NCI-H748 (cell line): ENCODE measurements at regions not wholly inside any gene's neighbourhood (a gene's known extent, or its start where the extent isn't known, plus 50 kb on each side); places are given as distances from the start of the nearest gene placed in this dataset.
A peak's percentile ranks its signal among the peaks of the same experiment; 100 is the strongest.
"Not testable (repeated sequence)": the region's sequence is repeated elsewhere in the genome, so short reads cannot be mapped to it uniquely, and the experiment has no call there.

Experiments
- DNase-seq: peaks from one replicate; lab custom pipeline; 2025; ENCODE audit not compliant: unreplicated experiment; lab: John Stamatoyannopoulos, UW

DNA sequence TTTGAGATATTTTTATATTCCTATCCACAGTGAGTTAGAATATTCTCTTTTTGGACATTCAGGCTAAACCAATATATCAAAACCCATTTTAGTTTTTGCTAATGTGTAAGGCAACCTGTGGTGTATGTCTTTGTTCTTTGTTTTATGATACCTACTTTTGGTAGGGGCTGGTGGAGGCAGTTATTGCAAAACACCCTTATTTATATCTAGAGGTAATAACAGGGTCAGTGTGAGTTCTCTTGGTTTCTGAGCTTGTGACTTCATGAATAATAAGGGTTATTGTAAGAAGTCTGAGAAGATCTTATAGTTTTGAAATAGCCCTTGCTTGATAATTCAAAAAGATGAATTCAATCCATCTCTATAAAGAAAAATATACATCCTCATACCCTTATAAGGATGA, 235.1 kb upstream of the LRIG3 start:
- DNase-seq, result no peak

DNA sequence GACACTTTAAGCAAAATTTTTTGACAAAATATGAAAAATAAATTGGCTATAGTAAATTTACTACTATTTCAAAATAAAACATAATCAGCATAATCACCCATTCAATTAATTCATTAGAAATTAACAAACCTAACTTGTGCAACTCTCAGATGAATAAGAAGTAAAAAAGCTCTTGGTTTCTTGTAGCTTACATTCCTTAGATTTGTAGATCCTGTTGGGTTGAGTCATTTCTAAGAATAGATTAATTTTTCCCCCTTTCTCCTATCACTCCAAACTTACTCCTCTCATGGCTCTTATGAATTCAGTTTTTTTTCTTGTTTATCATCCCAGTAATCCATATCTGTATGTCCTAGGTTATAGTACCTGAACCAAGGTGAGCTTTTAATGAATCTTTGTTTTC, 230.9 kb upstream of the LRIG3 start:
- no peak for DNase-seq

DNA sequence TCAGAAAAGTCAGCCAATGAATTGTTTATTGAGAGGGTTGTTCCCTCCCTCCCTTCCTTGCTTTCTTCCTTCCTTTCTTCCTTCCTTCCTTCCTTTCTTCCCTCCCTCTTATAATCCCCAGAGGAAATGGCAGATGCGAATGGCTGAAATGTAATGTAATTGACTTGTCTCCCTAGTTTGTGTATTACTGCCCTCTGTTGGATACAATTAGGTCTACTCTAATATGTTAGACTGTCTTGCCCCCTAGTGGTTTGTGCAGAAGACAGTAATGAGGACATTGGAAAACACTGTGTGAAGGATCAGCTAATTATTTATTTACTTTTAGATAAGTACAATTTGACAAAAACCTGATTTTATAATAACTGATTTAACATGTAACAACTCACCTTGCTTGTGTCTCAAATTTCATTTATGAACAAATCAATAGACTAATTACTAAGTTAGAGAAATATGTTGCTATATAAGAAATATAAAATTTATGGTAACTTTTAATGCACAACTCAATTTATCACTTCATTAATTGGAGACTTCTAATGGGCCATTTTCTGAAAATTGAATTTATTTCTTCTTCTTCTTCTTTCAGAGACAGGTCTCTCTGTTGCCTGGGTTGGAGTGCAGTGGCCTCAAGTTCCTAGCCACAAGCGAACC, 229.8 kb upstream of the LRIG3 start:
- DNase-seq, result peak; percentile 93

DNA sequence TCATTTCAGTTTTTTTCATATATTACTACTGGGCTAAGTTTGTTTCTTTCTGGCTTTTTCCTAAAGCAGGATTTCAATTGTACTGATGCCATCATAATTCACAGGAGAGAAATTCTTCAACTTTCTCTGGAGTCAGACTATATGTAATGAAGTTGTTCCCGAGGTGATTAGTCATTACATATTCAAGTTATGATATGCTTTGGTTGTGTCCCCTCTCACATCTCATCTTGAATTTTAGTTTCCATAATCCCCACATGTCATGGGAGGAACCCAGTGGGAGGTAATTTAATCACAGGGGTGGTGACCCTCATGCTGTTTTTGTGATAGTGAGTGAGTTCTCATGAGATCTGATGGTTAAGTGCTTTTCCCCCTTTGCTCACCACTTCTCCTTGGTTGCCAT, 227.5 kb upstream of the LRIG3 start:
- no peak for DNase-seq

DNA sequence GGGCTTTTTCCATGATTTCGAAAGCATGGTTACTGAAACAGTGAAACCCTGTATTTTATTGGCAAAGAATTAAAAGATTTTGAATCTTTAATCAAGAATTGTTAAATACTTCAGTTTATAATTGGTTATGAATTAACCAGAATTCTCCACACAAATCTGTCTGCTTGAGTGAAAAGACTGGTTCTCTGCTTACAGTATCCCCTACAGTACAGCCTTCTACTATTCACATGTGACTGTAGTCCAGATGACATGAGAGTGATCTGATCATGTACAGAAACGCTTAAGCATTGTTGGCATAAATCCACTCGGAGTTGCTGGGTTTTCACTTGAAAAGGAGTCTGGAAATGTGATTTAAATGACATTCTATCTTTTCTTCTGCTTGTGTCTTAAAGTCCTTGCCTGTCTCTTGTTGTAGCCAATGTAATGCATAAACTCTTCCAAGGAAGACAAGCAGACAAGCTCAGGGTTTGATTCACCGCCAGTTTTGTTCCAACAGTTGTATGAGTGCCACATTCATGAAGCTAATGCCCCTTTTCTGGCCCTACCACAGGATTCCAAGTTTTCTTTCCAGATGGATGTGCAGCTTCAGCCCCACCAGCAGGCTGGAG, 222.0 kb upstream of the LRIG3 start:
- no peak for DNase-seq

DNA sequence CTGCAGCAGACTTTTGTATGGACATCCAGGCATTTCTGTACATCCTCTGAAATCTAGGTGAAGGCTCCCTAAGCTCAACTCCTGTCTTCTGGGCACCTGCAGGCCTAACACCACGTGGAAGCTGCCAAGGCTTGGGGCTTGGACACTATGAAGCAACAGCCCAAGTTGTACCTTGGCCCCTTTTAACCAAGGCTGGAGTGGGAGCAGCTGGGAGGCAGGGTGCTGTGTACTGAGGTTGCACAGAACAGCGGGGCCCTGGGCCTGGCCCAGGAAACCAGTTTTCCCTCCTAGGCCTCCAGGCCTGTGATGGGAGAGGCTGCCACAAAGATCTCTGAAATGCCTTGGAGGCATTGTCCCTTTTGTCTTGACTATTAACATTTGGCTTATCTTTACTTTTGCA, 214.4 kb upstream of the LRIG3 start:
- no peak for DNase-seq

DNA sequence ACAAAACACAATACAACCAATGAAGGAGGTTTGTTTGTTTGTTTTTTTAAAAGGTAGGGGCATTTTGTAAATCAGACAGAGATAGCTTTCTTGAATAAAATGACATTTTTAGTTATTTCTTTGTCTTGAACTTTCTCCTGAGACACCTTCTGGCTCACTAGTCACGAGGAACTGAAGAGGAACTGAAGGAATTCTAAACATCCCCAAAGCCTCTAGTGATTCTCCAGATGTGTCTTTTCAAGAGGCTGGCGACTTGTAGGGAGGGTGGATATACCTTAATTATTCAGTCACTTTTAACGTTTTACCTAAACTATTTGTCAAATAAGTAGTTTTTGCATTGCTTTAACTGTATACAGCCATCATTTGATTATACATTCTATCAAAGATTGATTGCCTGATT, 211.2 kb upstream of the LRIG3 start:
- no peak for DNase-seq

DNA sequence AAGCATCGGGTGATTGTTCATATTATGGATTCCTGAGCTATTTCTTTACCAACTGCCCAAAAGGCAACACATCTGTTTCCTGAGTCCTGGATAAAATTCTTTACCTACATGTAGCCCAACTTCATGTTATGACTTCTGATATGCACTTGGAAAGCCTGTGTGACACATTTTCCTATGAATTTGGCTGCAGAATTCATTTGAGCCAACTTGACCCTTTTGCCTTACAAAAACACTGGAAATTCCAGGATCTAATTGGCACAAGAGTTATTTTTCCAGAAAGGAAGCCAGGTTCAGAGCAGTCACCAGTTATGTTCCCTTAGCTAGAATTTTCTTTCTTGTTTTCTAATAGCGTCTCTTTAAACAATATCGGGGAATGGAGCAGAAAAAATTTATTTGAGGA, 202.5 kb upstream of the LRIG3 start:
- no peak for DNase-seq

DNA sequence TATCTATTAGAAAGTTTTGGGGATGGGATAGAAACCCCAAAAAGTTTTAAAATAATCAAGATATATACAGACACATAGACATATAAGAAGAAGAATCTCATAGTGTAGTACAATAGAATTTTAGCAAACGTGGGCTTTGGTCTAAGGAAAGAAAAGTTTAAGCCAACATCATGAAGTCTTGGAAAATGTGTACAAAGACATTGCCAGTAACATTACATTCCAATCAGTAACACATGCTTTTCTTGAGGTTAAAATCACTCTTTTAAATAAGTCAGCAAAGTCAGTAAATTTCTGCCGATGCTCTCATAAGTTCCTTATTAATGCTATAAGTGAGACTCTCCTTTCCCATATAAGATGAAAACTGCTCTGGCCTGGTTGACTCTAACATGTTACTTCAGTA, 201.1 kb upstream of the LRIG3 start:
- DNase-seq, result no peak

DNA sequence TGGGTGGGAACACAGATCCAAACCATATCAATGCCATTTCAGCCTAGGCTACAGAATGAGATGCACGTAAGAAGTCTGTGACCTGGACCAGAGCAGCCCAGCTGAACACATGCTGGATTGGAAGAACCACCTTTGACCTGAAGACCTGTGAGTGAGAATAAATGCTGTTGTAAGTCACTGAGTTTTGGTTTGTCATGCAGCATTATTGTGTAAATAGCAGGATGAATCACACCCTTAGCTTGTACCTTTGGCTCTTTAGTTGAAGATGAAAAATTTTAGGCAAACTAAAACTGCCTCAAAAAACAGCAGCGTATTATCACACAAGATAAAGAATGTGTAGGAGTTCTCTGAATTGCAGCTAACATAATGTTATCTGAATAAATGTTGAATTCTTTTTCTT, 199.4 kb upstream of the LRIG3 start:
- DNase-seq, result no peak

DNA sequence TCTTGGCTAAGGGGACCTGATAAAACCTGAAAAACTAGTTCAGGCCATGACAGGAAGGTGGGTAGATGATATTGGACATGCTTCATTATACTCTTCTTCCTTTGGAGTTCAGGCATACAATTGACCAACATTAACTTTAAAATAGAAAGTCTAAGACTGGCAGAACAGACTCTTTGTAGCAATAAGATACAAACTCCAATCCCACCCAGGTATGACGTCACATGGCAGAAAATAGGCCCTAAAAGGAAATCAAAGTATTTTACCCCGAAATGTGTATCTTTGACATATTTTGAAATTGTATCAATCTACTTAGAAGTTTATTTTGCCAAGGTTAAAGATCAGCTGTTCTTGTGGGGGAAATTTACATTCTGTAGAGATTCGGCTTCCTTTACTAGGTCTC, 198.1 kb upstream of the LRIG3 start:
- DNase-seq, result peak; percentile 56

DNA sequence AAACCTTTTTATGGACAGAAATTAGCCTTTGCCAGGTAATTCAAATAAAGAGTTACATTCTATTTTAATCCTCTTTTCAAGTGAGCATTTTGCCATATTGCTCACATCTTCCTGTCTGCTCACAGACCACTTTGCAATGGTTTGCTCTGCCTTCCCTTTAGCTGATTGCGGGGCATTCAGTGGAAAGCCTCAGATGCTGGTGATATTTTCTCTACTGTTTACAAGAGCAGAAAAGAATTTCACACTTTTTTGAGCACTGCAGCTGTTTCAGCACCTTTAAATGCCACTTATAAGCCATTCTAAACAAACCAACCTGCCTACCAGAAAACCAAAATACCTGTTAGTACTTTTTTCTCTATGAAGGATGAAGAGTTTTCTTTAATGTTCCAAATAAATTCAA, 195.7 kb upstream of the LRIG3 start:
- no peak for DNase-seq

DNA sequence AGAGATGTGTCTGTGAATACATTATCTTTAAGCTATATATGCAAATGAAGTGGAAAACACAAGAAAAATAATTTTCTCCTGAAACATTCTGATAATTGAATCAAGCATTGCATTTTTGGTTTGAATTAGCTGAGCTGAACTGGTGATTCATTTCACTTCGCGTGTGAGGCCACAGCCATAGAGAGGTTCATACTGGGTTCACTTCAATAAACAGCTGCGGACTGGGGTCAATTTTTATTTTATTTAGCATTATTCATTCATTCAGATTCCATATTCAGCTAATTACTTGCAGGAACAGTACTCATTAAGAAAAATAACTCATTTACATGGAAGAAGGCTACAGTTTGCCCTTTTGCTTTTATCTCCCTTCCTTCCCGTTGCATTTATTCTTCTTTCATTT, 195.2 kb upstream of the LRIG3 start:
- DNase-seq, result no peak

DNA sequence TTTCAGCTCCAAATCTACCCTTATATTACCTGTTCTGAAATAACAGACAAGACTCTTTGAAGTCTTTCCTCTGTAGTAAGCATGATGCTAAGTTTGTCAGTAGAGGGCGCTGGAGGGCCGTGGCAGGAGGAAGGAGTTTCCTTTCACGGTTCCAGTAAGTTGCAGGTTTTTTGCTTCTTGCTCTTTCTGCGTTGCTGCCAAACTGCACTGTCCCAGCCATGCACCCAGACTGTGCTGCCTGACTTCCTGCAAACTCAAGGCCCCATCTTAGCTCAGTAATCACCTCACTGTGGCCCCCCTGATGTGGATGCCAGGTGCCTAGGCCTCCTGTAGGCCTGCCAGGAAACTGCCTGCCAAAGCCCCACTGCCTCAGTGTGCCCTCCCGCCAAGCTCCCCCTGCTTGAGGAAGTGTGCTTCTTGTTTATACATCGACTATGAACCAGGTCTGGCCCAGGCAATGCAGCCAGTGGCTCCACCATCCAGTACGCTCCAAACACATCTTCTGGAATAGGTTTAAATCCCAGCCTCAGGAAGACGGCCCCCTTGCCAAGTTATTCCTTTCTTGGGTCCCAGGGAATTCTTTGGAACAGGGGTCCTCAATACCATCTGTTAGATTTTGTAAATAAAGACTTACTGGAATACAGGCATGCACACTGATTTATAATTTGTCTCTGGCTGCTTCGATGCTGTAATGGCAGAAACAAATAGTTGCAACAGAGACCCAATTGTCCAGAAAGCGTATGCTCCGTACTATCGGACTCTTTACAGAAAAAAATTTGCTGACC, 193.7 kb upstream of the LRIG3 start:
- DNase-seq, result peak; percentile 82

DNA sequence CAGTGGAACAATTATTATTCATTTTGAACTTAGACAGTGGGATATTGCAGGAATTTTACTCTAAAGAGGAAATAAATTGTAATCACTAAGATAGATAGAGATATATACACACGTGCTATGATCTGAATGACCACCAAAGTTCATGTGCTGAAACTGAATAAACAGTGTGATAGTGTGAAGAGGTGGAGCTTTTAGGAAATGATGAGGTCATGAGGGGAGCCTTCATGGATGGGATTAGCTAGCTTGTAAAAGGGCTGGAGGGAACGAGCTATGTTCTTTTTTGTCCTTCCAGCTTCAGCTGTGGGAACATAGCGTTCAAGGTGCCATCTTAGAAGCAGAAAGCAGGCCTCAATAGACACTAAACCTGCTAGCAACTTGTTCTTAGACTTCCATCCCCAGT, 191.5 kb upstream of the LRIG3 start:
- DNase-seq, result no peak

DNA sequence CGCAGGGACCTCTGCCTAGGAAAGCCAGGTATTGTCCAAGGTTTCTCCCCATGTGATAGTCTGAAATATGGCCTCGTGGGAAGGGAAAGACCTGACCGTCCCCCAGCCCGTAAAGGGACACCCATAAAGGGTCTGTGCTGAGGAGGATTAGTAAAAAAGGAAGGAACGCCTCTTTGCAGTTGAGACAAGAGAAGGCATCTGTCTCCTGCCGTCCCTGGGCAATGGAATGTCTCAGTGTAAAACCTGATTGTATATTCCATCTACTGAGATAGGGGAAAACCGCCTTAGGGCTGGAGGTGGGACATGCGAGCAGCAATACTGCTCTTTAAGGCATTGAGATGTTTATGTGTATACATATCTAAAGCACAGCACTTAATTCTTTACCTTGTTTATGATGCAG, 188.2 kb upstream of the LRIG3 start:
- not testable (repeated sequence) for DNase-seq

DNA sequence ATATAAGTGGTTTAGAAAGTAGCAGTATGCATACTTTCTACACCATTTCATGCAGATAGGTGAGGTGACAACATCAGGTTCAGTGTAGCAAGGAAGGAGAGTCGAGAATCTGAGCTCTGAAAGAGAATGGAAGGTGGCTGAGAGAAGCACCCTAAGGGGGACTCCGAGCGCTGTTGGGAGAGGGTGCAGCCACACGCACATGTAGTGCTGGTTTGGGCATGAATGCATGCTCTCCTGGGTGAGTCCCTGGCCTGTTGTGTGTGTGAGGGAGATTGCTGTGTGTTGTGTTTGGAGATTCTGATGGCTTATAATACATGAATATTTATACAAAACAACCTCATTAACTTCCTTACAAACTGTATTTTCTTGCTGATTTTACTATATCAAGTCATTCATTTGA, 180.3 kb upstream of the LRIG3 start:
- no peak for DNase-seq

DNA sequence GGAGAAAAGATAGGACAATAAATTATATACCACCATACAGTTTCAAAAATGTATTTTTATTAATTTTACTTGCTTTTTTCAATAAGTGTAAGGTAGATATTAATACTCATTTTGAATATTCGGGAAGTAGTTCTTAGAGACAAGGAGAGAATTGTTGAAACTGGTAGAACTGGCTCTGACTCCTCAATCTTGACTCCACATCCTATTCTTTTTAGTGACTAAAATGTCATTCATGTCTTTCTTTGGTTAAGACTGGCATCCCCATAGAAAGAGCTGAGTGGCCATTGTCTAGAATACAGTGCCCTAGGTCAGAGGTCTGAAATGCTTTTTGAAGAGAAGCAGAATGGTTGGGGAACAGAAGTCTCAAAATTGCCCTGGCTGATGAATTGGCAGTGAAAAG, 177.6 kb upstream of the LRIG3 start:
- DNase-seq, result no peak

DNA sequence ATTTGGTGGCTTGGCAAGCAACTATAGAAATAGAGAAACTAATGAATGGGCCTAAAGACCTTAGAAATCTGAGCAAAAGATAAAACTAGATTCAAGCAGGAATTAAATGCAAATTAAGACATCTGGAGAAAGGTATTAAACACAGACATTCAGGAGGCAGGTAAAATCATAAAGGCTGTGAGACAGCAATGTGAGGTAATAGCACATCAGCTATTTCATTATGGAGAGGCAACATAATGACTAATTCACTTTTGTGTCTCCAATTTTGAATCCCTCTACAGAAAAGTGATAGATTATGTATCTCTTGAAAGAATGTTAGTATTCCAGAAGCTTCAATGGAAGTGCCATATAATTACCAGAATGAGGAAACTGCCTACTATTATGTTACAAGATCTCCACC, 175.9 kb upstream of the LRIG3 start:
- DNase-seq, result no peak

DNA sequence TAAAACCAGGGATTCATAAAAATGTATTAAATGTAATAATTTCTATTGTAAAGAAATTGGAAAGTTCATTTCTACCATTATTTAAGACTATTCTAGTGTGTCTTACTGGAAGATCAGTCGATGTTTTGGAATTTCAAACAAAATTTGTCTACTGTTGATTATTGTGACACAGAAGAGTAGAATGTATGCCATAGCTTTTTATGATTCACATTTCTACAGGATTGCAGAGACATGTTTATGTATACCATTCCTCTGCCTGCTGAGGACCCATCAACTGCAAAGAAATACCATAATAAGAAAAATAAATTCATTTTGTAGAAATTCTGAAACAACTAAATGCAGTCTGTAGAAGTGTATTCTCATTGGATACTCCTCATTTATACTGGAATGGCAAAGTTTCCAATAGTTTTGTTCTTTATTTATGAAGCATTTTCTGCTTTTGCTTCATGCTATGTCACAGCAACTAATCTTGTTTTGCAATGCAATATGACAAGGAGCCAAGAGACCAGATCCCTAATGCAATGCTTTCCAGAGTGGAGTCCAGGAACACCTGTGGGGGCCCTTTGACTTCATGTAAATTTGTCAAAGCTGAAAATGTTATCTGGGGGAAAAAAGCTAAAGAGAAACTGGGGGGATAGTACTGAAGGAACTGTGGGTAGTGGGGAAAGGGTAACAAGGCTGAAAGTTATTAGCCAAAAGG, 172.9 kb upstream of the LRIG3 start:
- no peak for DNase-seq

DNA sequence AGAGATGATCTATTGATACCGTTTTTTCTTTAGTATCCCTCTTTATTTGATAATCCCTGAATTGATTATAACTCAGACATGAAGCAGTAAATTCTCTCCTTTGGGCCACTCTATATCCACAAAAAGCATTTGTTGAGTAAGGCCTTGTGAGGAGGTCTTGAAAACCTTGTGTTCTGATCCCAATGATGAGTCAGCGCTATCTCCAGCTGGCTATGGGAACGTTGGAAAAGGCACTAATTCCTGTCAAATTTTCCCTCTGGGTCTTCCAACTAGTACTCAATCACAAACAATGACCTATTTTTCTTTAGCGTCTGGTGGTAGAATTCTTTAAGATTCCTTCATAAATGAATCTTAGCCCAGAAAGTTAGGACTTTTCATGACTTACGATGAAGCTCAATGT, 168.4 kb upstream of the LRIG3 start:
- no peak for DNase-seq

DNA sequence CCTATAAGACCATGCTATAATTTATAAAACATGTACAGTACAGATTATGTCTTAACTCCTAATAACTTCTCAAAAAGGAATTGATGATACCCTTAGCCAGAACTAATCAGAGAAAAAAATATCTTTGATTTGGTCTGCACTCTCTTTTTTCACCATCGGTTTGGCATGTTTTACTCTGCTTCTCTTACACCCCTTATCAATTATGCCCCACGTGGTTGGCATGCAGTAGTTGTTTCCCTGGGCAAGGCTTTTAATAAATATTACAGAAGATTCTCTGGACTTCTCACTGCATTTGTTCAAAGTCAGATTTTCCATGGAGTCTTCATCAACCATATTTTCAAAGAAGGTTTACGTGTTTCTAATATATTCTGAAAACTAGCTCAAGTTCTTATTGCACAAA, 167.4 kb upstream of the LRIG3 start:
- no peak for DNase-seq
